ENCODE measurements at regions not wholly inside any gene's neighbourhood (a gene's known extent, or its start where the extent isn't known, plus 50 kb on each side); places are given as distances from the start of the nearest gene placed in this dataset.
"Not testable (repeated sequence)": the region's sequence is repeated elsewhere in the genome, so short reads cannot be mapped to it uniquely, and the experiment has no call there.

DNA sequence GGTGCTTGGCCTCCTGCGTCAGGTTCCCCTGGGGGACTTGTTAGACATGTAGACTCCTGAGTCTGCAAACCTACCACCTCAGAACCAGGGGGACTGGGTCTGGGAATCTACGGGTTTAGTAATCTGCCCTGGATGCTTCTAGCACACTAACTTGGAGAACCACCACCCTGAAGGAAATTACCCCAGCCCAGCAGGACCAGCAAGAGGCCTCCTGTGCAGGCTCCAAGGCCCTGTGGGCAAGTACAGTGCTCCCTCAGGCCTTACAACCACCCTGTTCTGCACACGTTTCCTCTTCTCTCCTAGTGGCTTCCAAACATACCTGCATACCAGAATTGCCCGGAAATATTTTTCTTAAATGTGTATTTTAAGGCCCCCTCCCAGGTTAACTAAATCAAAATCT, 423.0 kb downstream of the FUT8 start:
- no peak for DNase-seq

DNA sequence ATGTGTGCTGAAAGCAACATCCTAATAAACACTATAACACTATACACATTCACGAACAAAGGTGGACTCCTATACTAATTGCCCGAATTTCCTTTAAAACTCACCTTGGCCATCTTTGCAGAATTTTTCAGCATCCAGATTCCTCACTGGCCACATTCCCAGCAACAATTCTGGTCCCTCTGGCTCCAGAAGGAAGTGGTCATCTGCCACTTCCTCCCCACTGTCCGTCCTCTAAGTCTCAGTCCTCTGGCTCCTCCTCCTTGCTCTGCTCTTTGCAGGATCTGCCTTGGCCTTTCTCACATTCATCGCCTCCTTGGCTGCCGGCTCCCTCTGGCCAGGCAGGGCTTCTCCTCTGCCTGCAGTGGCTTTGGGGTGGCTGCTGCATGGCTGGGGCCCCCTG, 426.0 kb downstream of the FUT8 start:
- no peak for DNase-seq

DNA sequence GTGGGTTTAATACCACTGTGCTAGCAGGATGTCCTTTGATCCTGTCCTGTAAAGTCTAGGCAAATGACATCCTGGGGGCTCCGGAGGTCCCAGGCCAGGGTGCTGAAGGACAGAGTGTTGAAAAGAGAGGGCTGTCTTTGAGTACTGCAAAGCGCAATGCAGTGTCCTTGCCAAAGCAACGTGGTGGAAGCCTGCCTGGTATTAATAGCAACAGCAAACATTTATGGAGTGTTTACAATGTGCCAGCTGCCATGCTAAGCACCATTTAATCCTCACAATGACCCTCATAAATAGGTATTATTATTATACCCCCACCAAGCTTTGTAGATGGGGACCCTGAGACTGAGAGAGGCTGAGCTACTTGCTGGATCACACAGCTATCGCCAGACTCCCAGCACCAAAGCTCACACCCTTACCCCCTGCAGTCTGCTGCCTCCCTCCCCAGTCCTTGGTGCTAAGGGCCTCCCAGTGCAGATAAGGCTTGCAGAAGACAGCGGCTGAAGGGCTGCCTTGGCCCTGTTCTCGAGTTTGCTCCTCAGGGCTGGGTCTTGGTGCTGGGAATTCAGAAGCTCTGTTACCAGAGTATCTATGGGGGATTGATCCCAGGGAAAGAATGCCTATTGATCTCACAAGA, 427.7 kb downstream of the FUT8 start:
- no peak for DNase-seq

DNA sequence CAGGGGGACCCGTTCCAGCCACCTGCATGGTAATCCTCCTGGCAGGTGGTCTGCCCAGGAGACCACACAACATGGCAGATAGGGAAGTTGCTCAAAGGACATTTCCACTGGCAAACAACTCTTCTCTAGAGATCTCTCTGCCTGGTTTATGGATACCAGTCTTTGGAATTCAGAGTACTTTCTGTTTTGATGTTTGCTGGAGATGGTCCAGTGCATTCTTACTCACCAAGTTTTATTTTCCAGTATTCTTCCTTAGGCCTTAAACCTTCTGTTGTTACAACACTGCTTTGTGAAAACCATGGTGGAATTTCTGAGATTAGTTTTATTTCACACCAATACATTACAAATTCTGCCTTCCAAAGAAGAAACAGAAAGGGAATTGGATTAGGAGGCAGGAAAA, 428.3 kb downstream of the FUT8 start:
- DNase-seq, result no peak

DNA sequence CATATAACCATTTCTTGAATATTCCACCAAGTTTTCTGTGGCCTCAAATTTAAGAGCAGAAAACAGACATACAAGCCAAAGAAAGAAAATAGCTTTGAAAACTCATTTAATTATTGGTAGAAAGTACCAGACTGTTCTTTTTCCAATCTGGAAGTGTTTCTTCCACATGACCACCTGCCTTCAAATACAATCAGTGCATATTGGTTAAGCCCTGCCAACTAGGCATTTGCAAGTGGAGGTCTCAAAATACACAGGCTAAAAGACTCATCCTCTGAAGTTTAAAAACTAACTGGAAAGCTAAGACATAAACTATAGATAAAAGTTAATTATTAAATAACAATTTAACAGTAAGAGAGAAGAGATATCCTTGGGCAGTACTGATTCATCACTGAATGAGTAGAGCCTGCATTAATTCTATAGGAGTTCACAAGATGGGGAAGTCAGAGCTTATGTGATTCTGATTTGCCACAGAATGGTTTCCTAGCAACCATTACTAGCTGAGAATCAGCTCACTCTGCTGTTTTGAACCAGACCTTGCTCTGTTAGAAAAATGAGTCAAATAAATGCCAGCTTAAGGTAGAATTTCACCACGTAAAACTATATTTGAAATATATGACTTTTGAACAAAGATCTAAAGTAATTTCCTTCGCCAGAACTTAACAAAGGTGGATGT, 433.8 kb downstream of the FUT8 start:
- no peak for DNase-seq

DNA sequence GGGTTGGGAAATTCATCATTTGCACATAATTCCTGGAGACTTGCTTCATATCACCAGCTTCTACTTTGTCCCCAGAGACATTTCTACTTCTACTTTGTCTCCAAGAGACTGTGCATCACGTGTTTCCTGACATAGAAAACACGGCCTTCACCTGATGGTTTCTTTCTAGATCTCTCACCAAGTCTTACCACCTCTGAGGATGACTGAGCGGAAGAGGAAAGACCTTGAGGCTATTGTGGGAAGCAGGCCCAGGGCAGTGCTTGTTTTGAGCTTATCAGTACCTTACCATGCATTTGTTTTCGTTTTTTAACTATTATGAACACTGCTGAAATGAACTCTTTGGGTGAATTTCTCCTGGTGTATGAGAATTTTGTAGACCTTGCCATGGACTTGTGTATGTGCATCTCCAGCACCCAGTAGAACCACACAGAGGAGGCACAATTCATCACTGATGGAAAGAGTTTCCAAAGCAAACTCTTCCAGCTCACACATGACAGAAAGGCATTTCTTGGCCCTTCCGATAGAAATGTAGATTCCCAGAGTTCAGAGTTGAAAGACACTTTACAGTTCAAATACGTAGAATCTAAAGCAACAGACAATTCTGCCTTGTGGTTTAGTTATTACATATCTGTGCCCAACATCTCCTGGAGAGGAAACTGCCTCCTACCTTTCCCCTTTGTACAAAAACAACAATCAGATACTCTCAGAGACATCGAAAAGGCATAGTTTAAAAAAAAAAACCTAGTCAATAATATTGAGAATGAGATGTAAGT, 434.7 kb downstream of the FUT8 start:
- no peak for DNase-seq

DNA sequence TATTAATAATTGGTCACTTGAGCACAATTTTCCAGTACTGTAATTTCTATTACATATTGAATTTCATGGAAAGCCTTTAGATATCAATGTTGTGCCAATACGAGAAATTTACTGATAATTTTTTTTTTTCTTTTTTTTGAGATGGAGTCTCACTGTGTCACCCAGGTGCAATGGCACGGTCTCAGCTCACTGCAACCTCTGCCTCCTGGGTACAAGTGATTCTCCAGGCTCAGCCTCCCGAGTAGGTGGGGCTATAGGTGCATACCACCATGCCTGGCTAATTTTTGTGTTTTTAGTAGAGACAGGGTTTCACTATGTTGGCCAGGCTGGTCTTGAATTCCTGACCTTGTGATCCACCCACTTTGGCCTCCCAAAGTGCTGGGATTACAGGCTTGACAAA, 435.4 kb downstream of the FUT8 start:
- not testable (repeated sequence) for DNase-seq

DNA sequence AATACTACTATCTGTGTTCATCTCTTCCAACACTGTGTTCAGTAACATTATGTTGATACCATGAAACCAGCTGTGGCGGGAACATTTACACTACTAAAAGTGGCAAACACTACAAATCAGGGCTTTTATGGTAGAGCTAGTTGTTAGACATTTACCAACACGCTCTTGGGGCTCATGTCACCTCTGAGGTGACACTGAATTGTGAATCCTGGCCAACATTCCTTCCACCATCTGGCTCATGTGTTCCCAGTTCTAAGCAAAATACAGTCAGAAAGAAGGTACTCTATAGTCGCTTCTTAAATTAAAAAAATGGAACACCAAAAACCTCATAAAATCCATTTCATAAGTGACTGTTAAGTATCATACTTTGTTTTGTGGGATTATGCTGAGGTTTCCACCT, 436.6 kb downstream of the FUT8 start:
- no peak for DNase-seq

DNA sequence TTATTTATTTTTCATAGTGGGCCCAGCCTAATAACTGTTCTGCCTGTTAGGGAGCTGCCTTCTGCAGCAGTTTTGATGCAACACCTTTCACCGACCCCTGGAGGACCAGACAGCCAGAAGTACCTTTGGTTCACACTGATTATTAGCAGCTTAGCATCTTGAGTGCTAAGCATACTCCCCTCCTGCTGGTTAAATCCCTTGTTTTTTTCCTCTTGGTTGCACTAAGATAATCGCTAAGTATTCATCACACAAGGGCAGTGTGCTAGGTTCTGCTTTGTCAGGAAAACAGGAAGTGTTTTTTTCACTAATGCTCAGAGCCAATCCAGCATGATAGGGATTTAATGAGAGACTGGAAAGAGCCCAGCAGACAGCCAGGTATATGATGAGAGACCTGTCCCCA, 437.0 kb downstream of the FUT8 start:
- DNase-seq, result no peak

DNA sequence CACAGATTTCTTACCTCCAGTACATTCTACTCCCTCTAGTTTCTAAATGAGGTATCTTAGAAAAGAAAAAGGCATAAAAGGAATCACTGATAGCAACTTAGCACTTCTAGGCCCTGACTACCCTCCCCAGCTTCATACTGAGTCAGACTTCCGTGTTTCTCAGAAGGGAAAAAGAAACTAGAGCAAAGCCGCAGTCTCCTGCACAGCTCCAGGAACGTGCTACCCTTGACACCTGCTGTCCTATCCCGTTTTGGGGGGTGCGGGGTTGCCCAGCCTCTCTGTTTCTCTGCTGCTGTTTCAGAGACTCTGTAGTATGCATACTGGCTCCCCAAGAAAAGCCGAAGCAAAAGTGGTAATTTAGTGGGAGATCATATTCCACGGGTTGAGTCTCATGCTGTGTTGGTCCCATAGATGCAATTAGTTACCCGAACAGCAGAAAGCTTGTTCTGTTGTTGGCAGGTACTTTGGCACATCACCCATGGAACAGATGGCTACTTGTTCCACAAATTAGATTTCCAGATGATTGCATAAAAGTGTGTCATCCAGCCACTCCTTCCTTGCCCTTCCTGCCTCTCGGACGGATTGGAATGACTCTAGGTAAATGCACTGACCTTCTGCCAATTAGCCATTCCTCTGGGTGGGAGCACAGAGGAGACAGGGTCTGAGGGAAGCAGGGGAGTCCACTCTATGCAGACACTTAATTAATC, 438.1 kb downstream of the FUT8 start:
- no peak for DNase-seq

DNA sequence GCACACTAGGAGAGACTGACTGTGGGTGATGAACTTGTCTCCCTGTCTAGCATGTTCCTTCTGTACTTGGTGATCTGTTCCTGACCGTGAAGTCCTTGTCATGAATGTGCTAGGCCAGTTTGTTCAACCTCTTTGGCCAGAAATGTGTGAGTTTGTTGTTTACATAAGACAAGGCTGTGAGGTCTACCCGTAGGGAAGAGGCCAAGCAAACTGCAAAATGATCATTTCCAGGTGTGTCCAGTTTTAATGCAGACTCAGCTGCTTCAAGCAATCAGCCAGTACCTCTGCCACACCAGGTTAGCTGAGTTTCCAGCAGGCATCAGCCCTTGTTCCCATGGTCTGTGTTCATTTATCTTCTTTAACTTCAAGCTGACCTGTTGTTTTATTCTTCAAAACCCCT, 440.2 kb downstream of the FUT8 start:
- no peak for DNase-seq

DNA sequence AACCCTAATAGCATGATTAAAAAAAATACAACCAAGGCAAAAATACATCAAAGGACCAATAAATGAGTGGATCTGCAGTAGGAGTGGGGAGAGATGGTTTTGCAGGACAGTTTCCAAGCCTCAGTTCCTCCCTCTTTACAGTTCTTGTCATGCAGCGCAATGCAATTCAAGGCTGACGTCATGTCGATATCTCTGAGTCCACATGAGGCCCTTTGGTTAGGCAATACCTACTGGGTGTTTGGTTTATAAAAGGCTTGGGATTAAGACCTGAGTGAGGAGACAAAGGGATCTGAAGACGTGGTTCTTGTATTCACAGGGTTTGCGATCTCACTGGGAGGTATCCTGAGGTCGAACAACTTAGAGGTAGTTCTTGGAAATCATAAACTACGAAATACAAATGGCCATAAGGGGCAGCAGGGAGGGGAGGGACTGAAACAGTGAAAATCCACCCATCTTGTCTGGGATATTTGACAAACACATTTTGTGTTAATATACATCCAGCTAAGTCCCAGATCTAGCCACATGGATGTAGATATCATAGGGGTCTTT, 441.0 kb downstream of the FUT8 start:
- no peak for DNase-seq

DNA sequence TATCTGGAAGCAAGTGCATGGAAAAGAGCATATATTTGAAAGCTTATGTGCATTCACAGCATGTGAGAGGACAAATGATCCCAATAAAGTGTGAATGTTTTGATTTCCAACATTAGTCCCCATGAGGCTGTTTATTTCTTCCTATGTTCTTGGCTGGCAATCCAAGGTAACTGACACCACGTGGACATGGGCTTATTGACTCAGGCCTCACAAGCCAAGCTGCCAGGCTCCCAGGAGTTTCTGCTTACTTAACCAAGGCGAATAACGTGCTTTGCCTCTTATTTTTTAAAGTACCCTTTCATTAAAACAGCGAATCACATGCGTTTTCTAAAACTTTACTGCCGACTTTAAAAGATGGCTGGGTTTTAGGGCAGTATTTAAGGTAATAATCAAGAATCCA, 441.7 kb downstream of the FUT8 start:
- DNase-seq, result no peak

DNA sequence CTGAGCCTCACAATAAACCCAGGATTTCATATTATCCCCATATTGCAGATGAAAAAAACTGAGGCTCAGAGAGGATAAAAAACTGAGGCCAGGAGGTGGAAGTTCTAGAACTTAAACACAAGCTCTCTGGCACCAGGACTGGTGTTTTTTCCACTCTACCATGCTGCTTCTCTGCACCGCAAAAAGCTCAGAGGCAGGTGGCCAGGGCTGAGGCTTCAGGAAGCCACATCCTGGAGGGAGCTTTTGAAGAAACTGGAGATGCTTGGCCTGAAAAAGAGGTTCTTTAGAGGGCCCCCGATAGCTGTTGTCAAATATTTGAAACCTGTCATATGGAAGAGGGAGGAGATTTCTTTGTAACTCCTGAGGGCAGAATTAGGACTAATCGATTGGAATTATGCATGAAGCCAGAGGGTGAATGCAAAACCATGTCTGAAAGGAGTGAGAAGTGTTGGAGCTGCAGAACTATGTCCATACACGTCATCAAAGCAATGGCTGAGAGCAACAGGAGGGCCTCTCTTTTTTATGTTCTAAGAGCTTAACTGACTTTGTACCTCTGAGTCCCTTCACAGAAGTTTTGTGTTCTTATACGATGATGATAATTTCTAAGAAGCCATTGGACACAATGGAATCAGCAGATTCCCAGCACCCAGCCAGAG, 448.6 kb downstream of the FUT8 start:
- DNase-seq, result no peak

DNA sequence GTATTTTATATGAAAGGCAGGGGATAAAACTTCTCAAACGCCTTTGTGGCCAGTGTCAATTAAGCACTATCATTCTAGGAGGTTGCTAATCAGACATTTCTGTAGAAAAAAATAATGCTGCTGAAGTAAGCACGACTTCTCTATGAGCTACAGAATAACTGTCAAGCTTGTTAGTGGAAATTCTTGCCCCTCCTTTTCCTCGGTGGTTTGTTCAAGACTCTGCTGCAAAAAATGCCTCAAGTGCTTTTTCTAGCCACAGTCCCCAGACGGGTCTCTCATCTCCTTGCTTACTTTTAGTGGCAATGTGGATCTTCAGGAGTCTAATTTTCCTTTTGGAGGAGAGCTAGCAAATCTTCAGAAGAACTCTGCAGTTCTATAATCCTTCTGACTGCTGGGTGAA, 452.0 kb downstream of the FUT8 start:
- no peak for DNase-seq

DNA sequence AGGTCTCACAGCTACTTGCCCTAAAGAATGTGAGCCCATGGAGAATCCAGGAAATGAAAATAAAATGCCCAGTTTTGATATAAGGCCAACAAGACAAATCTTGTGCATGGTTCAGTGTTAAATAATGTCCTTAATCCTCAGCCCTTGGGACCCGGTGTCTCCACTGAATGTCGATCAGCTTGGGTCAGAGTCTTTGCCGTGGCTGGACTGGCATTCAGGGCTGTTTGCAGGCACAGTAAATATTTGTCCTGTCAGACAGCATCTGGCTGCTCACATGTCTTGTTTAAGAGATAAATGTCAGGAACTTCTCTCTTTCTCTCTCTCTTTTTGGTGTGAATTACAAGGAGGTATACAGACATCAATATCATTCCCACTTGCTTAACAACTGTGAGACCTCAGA, 452.5 kb downstream of the FUT8 start:
- no peak for DNase-seq

DNA sequence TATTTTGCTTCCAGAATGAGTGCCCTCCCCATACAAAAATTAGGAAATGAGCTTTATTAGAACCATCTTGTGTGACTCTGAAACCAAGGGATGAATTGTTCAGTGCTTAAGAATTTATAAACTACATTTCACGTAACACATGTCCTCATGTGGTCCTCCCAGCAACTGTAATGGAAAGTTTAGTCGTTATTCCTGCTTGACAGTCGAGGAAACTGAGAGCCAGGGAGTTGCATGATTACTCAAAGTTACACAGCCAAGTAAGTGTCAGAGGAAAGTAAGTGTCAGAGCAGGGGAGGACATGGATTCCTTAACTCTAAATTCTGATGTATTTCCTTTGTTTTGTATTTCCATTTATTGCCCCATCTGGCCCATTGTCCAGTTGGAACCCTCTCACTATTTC, 453.9 kb downstream of the FUT8 start:
- no peak for DNase-seq

DNA sequence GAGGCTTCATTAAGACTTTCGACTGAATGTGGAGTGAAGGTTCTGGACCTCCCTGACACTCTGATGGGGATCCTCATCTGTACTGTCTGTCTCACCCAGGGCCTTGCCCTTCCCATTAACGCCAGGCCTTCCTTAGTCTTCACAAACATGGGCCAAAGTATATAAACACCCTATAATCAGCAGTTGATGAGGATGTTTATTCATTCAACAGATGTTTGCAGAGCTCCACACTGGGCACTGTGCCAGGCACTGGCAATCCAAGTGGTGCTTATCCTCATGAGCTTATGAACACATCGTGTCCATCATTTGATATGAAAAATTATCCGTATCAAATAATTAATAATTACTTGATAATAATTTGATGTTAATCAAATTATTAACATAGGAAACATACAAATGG, 454.4 kb downstream of the FUT8 start:
- no peak for DNase-seq

DNA sequence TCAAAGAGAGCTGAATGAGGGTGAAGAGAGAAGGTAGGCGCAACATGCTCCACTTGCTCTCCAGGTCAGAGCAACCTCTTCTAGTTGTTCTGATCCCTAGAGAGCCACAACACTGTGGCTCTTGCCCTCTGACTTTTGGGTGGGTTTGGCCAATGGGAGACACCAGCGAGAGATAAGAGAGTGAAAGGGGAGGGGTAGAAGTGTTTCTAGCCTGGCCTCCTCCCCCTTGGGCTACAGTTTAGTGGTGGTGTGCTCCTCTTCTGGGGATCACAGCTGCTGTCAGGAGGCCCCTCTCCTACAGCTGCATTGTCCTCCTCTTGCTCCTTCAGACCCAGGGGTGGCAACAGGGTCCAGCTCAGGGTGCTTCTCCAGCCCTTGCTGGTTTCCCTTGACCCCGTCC, 454.8 kb downstream of the FUT8 start:
- no peak for DNase-seq

DNA sequence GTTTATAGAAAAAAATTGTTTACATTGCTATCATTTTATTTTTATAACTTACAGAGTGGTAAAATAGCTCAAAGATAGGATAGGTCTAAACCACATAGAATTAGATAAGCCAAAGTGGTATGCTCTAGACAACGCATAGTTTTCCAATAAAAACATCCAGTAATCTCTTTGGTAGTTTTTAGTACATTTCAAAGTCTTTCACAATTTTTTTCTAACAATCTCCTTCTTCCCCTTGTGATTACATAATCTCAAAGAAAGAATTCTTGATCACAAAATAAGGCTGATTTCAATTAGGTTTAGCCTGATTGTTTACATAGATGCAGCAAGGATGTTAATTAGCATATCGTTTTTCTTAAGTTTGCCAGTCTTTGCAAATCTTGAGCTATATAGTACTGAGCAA, 460.0 kb downstream of the FUT8 start:
- no peak for DNase-seq

DNA sequence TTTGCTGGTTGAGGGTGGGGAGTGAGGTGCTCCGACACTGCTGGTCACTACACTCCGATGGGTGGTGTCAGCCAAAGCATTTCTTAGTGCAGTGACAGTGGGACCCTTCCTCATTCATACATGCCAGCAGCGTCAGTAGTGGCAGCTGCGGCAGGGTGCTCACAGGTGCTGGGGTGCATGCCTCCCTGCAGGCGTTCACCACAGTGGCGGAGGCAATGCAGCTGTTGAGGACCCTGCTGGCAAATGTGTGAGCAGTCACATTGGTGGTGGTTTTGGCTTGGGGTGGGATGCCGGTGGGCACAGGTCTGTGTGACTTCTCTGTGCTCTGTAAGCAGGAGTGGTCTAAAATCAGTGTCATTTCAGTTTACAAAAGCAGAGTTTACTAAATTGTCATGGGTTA, 464.6 kb downstream of the FUT8 start:
- no peak for DNase-seq

DNA sequence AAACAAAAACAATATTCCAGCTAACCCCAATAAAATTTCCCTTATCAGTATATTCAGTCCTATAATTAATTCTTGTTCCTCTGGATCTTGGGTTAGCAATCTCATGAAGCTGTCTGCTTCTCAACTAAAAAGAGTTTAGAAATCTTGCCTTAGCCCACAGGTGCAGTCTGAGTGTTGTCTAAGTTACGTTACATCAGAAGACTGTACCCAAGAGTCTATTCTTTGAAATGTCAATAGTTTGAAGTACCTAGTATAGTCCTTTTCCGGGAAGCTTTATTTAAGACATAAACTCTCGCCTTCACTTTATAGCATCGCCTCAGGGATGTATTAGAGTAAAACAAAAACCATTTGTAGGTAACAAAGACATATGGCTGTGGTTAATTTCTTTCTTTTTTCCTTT, 465.1 kb downstream of the FUT8 start:
- DNase-seq, result no peak

DNA sequence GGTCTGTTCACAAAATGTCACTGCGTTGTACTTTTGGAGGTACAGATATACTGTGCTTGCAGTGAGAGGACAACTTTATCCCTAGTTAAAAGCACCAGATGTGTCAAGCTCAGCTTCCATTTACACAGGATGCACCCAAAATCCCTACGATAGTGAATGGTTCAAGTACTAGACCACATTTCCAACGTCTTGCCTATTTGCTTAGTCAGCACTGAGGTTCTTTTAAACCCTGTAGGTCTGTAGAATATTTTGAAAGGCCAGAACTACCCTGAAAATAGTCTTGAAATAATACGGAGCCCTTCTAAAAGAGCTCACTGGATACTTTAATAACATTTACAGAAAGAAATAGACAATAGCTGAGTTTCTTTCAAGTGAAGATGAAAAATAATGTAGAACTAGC, 466.1 kb downstream of the FUT8 start:
- DNase-seq, result no peak

All from bone marrow (tissue), 2 donors.